GM19438 (cell line): ENCODE measurements at regions not wholly inside any gene's neighbourhood (a gene's known extent, or its start where the extent isn't known, plus 50 kb on each side); places are given as distances from the start of the nearest gene placed in this dataset.

Source experiments
- ATAC-seq: cut with Tn5 transposase; IDR thresholded peaks from one replicate; pipeline ENCODE4 v1.9.1; 2021; ENCODE audit warnings: low read depth; ENCODE audit not compliant: unreplicated experiment

GRCh38 chrX:98480606-98481005 is 1596.9 kb downstream of the RPA4 start:
- ATAC-seq: no peak

GRCh38 chrX:98481636-98482035 is 1597.9 kb downstream of the RPA4 start:
- ATAC-seq: no peak

- ATAC-seq: no peak
Observed at GRCh38 chrX:98490670-98491069, 1607.0 kb downstream of the RPA4 start.

- ATAC-seq: no peak
Observed at GRCh38 chrX:98501426-98501825, 1617.7 kb downstream of the RPA4 start.

- no peak for ATAC-seq
Observed at GRCh38 chrX:98506907-98507306, 1623.2 kb downstream of the RPA4 start.

GRCh38 chrX:98514032-98514431 is 1630.3 kb downstream of the RPA4 start:
- ATAC-seq: no peak

- ATAC-seq: no peak
Observed at GRCh38 chrX:98516120-98516519, 1632.4 kb downstream of the RPA4 start.

GRCh38 chrX:98523026-98523425 is 1639.3 kb downstream of the RPA4 start:
- no peak for ATAC-seq

GRCh38 chrX:98523521-98523920 is 1639.8 kb downstream of the RPA4 start:
- ATAC-seq: no peak

- ATAC-seq: no peak
Observed at GRCh38 chrX:98548519-98548918, 1664.8 kb downstream of the RPA4 start.

GRCh38 chrX:98568795-98569194 is 1685.1 kb downstream of the RPA4 start:
- ATAC-seq: no peak

- no peak for ATAC-seq
Observed at GRCh38 chrX:98605941-98606340, 1722.2 kb downstream of the RPA4 start.

GRCh38 chrX:98607739-98608138 is 1724.0 kb downstream of the RPA4 start:
- no peak for ATAC-seq

- ATAC-seq: no peak
Observed at GRCh38 chrX:98627645-98628044, 1743.9 kb downstream of the RPA4 start.

- ATAC-seq: no peak
Observed at GRCh38 chrX:98637451-98637850, 1753.7 kb downstream of the RPA4 start.

GRCh38 chrX:98646351-98646750 is 1762.6 kb downstream of the RPA4 start:
- no peak for ATAC-seq

- no peak for ATAC-seq
Observed at GRCh38 chrX:98654565-98654964, 1755.5 kb downstream of the PCDH19 start.
